Upper lobe of right lung (tissue), 1 donor: ENCODE measurements at regions not wholly inside any gene's neighbourhood (a gene's known extent, or its start where the extent isn't known, plus 50 kb on each side); places are given as distances from the start of the nearest gene placed in this dataset.

ENCODE experiments used
- ATAC-seq: fragments of 200-7000 bp; cut with Tn5 transposase; one replicate; pipeline ENCODE4 v1.9.1; 2020; ENCODE audit warnings: mild to moderate bottlenecking, moderate library complexity
- DNase-seq: peaks from one replicate; pipeline ENCODE4 v3.0.0-alpha.2; 2020
- H3K27ac ChIP-seq: fragments of 200-600 bp; one replicate; pipeline ENCODE4 v1.8.0; 2022
- H3K27me3 ChIP-seq: fragments of 200-600 bp; one replicate; pipeline ENCODE4 v1.8.0; 2022; ENCODE audit warnings: mild to moderate bottlenecking
- H3K36me3 ChIP-seq: fragments of 200-600 bp; one replicate; pipeline ENCODE4 v1.8.0; 2022
- H3K4me1 ChIP-seq: fragments of 200-600 bp; one replicate; pipeline ENCODE4 v1.8.0; 2022
- H3K4me3 ChIP-seq: fragments of 200-600 bp; one replicate; pipeline ENCODE4 v1.8.0; 2022; ENCODE audit warnings: mild to moderate bottlenecking
- H3K9me3 ChIP-seq: fragments of 200-600 bp; one replicate; pipeline ENCODE4 v1.8.0; 2022
- intact Hi-C: fragments of 100-400 bp; cut with DNase I; formaldehyde crosslinking; loops from one replicate; pipeline ENCODE4 v1.11.0; 2022
- TF ChIP-seq, protein P1 (sequence below): fragments of 200-600 bp; IDR thresholded peaks from one replicate; pipeline ENCODE4 v1.8.0; 2022; ENCODE audit warnings: antibody characterized with exemption
- donor health status: DM: no; HTN: yes; CAD: no; lungs with severe emphysema.

- TF ChIP-seq, protein P1, sequence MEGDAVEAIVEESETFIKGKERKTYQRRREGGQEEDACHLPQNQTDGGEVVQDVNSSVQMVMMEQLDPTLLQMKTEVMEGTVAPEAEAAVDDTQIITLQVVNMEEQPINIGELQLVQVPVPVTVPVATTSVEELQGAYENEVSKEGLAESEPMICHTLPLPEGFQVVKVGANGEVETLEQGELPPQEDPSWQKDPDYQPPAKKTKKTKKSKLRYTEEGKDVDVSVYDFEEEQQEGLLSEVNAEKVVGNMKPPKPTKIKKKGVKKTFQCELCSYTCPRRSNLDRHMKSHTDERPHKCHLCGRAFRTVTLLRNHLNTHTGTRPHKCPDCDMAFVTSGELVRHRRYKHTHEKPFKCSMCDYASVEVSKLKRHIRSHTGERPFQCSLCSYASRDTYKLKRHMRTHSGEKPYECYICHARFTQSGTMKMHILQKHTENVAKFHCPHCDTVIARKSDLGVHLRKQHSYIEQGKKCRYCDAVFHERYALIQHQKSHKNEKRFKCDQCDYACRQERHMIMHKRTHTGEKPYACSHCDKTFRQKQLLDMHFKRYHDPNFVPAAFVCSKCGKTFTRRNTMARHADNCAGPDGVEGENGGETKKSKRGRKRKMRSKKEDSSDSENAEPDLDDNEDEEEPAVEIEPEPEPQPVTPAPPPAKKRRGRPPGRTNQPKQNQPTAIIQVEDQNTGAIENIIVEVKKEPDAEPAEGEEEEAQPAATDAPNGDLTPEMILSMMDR: no peak
- no peak for ATAC-seq
- Histone ChIP-seq H3K4me1 (no peaks in the 10 kb centered on the region), H3K27ac (no peak overlapping the region), H3K27me3 (no peaks in the 10 kb centered on the region), H3K4me3 (no peak overlapping the region), H3K36me3 (no peaks in the 10 kb centered on the region), H3K9me3 (no peaks in the 10 kb centered on the region)
- intact Hi-C loops: no loop called here
- DNase-seq: no peak
These were observed 105.7 kb upstream of the ZNF618 start for GRCh38 chr9:113770396-113770795.

DNA sequence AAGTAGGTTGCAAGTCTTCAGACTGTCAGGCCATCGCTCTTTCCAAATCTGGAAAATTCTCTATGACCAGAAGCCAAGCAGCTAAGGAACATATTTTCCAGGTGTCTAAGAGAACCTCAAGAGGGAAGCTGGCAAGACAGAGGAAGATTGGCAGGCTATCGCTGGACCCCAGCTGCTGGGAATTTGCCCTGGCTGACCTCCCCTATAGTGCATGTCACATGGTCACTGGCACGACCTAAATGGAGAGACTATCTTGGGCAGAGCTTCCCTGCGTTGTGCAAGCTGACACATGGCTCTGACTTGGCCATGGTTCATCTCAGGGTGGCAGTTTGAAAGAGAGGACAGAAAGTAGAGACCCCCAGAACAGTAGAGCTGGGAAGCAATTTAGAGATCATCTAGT, 104.9 kb upstream of the ZNF618 start:
- Histone ChIP-seq H3K4me1 (no peaks in the 10 kb centered on the region), H3K27ac (no peak overlapping the region), H3K36me3 (no peaks in the 10 kb centered on the region), H3K4me3 (no peak overlapping the region), H3K27me3 (no peaks in the 10 kb centered on the region), H3K9me3 (no peaks in the 10 kb centered on the region)
- intact Hi-C loops: no loop called here
- TF ChIP-seq, protein P1: no peak
- DNase-seq (no peak), ATAC-seq (no peak)

- Histone ChIP-seq H3K36me3 (no peaks in the 10 kb centered on the region), H3K4me3 (no peak overlapping the region), H3K4me1 (no peaks in the 10 kb centered on the region), H3K27me3 (no peaks in the 10 kb centered on the region), H3K27ac (no peak overlapping the region), H3K9me3 (no peaks in the 10 kb centered on the region)
- no peak for DNase-seq
- ATAC-seq: no peak
- intact Hi-C loops: no loop called here
- TF ChIP-seq, protein P1: no peak
These were observed 103.8 kb upstream of the ZNF618 start for GRCh38 chr9:113772121-113772810.

- intact Hi-C loops: no loop called here
- DNase-seq: no peak
- TF ChIP-seq, protein P1: no peak
These were observed 101.1 kb upstream of the ZNF618 start for GRCh38 chr9:113774963-113775362.

DNA sequence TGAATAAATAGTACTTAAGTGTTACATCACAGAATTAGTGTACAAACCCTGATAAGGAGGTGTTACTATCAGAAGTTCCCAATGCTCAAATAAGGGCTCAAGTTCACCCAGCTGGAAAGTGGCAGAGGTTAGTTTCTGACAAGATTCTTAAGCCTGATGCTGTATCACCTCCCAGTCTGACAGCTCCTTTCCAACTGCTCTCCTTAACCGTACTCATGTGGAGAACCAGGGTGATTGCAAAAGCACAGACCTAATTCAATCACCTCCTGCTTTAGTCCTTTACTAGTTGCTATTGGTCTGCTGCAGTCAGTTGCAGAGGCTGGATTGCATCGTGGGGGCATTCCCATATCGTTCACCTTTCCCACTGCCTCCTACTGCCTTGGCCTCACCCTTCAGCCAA, 100.4 kb upstream of the ZNF618 start:
- Histone ChIP-seq H3K4me3 (no peak overlapping the region), H3K27me3 (no peaks in the 10 kb centered on the region), H3K4me1 (no peaks in the 10 kb centered on the region), H3K27ac (no peak overlapping the region), H3K36me3 (no peaks in the 10 kb centered on the region), H3K9me3 (no peaks in the 10 kb centered on the region)
- TF ChIP-seq, protein P1: no peak
- intact Hi-C loops: no loop called here
- no peak for DNase-seq
- peak; percentile 73 for ATAC-seq

More at GRCh38 chr9:113774963-113775362, 101.1 kb upstream of the ZNF618 start:
- H3K27me3 ChIP-seq: no peaks in the 10 kb centered on the region
- no peaks in the 10 kb centered on the region for H3K9me3 ChIP-seq
- no peaks in the 10 kb centered on the region for H3K36me3 ChIP-seq
- no peaks in the 10 kb centered on the region for H3K4me1 ChIP-seq
- H3K4me3 ChIP-seq: no peak overlapping the region
- no peak for ATAC-seq
- H3K27ac ChIP-seq: no peak overlapping the region

- TF ChIP-seq, protein P1: no peak
- intact Hi-C loops: no loop called here
- Histone ChIP-seq H3K4me1 (no peaks in the 10 kb centered on the region), H3K4me3 (no peak overlapping the region), H3K27ac (no peak overlapping the region), H3K36me3 (no peaks in the 10 kb centered on the region), H3K9me3 (no peaks in the 10 kb centered on the region), H3K27me3 (no peaks in the 10 kb centered on the region)
- ATAC-seq (no peak), DNase-seq (no peak)
These were observed 99.9 kb upstream of the ZNF618 start for GRCh38 chr9:113776194-113776593.
